GM21423 (cell line): ENCODE measurements at regions not wholly inside any gene's neighbourhood (a gene's known extent, or its start where the extent isn't known, plus 50 kb on each side); places are given as distances from the start of the nearest gene placed in this dataset.
"Not testable (repeated sequence)": the region's sequence is repeated elsewhere in the genome, so short reads cannot be mapped to it uniquely, and the experiment has no call there.

Experiments used
- ATAC-seq: cut with Tn5 transposase; IDR thresholded peaks from one replicate; pipeline ENCODE4 v1.9.1; 2021; ENCODE audit warnings: mild to moderate bottlenecking, moderate library complexity; ENCODE audit not compliant: unreplicated experiment

DNA sequence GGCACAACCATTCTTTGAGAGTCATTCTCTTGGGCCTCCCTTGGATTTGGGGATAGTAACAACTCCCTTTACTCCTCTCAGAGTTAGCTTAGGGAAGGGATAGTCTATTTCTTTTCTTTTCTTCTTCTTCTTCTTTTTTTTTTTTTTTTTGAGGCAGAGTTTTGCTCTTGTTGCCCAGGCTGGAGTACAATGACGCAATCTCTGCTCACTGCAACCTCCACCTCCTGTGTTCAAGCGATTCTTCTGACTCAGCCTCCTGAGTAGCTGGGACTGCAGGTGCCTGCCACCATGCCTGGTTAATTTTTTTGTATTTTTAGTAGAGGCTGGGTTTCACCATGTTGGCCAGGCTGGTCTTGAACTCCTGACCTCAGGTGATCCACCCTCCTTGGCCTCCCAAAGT is 465.8 kb downstream of the PLCL1 start:
- not testable (repeated sequence) for ATAC-seq

DNA sequence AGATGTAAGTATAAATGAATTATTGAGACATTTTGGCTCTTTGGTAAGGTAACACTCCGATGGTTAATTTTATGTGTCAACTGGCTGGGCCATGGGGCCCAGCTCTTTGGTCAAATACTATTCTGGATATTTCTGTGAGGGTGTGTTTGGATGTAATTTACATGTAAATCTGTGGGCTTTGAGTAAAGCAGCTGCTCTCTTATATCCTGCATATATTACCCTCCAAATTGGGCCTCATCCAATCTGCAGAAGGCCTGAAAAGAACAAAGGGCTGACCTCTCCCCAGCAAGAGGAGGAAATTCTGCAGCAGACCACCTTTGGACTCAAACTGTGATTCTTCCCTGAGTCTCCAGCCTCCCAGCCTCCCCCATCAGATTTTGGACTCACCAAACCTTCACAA is 464.1 kb downstream of the PLCL1 start:
- ATAC-seq: no peak

DNA sequence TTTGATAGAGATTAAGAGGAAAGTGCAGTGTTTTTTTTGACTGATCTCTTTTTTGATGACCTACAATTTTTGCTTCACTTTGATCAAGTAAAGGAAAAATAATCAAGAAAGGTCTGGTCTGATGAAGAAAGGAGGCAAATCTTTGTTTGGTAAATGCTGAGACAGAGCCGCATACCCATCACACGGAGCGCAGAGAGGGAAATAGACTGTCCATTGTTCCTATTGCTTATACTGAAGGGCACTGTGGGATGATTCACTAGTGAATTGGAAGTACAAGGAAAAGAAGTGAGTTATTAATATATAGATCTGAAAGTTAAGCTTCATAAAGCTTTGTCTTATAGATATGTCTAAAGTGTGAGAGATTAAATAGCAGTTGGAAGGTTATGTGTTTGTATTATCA is 455.1 kb downstream of the PLCL1 start:
- ATAC-seq: no peak

DNA sequence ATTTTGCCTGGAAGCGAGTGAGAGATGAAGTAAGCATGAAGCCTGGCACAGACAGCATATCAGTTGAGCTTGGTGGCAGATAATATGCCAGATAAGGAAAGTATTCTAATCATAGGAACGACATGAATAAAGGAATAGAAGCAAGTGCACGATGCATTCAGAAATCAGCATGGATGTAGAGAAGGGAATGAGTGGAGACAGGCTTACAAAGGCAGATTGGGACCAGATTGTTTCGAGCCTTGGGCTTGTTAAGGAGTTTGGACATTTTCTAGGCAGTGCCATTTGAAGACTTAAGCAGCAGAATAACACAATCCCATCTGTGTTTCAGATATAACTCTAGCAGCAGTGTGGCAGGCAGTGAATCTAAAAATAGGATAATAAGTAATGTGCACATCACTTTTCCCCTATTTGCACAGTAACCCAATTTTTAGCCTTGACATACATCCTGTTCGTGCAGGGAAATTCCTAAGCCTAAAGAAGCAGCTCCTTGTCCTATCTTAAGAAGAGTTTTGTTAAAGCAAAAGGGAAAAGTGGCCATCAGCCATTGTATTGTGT is 450.2 kb downstream of the PLCL1 start:
- no peak for ATAC-seq

DNA sequence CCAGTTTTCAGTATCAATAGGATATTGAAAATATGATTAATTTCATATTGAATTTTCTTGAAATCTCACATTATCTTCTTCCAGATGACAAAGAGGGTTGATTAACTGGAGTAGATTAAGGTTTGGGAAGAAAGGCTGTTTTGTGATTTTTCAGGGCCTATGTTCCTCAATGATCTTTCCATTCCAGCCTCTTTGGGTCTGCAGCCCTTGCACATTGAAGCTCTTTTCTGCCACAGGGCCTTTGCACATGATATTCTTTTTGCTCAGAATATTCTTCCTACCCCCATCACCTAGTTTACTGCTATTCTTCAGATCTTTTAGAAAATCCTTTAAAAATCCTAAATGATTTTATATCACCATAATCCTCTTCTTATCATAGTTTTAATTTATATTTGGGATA is 449.6 kb downstream of the PLCL1 start:
- ATAC-seq: no peak

DNA sequence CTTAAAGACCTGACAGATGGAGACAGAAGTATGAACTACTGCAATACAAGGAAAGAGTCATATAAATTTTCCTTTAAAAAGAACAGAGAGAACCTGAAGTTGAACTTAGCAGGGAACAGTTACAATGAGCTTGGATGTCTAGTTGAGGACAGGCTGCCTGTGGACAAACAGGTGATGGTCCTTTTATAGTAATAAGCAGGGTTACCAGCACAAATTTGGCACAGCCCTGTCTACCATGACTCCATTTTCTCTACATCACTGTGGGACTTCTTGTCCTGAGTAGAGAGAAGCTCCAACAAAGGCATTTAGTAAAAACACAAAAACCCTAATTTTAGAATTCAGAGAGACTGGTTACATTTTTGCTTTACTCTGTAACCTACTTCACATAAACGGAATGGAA is 448.1 kb downstream of the PLCL1 start:
- ATAC-seq: no peak

DNA sequence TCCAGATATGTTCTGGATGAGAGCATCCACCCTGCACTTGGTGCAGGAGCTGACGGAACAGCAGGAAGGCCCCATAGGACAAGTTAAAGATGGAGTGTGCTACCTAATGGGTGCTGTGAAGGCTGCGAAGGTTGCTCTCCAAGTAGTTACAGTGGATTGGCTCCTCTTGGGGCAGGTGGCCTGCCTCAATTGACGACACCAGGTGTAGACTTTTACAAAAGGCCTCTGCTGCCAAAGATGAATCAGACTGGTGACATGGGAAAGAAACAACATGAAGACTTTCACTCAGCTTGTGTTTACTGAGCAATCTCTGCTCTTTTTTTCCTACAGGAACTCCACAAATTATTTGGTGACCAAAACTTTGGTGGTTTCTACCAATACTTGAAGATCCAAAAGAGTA is 437.7 kb downstream of the PLCL1 start:
- ATAC-seq: no peak

DNA sequence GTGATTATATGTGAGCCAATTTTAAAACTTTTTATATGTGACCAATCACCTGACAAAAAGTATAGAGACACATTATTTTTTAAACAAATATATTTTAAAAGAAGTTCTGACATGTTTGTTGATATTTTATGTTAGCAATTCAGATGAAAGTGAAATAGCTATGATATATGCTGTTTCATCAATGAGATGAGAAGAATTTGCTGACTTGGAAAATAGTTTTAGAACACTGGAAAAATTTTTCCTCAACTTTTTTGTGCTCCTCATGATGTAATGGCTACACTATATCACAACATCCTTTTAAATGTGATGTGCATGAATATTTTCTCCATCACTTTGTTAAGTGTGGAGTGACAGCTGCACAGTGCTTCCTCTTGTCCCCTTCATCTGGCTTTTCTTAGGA is 434.0 kb downstream of the PLCL1 start:
- ATAC-seq: no peak

DNA sequence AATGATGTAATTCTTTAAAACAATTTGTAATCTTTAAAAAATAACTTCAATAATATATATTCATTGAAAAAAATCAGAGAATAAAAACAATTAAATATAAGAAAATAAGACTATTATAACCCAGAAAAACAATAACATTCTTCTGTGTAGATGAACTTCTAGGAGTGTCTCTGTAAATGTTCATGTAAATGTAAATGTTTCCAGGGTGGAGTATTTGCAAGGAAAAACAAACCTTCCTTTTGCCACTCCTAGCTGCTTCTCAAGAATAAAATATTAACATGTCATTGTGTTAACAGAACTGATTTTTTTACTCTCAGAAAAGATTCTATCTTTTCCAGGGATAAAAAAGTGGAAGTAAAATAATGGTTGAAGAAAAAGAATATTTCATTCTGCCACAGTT is 431.9 kb downstream of the PLCL1 start:
- no peak for ATAC-seq

DNA sequence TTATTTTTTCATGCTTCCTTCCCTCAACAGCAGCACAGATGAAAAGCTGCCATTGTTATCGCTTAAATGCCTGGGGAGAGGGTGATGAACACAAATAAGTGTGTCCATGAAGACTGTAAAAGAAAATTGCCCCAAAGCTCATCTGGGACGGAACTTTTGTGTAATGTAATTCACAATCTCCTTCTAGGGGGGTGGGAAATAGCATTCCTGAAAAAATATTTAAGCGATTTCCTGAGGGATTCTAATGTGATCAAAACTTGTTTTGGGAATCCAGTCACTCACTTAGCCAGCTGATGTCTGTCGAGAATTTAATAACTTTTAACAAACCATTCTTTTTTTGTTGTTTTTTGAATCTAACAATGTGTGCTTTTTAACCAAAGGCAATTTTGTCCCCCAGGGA is 427.9 kb downstream of the PLCL1 start:
- no peak for ATAC-seq

DNA sequence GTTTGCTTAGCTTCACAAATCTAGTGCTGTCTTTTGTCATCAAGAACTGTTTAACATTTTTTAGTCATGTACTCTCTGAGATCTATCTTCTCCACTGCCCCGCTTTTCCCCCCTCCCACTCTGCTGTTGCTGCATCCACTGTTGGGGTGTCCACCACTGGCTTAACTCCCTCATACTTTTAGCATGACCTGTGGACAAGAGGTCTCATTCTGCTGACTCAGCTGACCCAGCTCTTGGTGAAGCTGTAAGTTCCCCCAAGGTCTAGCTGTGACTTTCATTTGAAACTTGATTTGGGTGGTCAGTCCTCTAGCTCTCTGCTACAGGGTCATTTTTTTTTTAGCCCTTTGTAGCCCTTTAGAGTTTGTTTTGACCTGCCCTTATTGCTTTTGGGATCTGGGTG is 427.2 kb downstream of the PLCL1 start:
- no peak for ATAC-seq

DNA sequence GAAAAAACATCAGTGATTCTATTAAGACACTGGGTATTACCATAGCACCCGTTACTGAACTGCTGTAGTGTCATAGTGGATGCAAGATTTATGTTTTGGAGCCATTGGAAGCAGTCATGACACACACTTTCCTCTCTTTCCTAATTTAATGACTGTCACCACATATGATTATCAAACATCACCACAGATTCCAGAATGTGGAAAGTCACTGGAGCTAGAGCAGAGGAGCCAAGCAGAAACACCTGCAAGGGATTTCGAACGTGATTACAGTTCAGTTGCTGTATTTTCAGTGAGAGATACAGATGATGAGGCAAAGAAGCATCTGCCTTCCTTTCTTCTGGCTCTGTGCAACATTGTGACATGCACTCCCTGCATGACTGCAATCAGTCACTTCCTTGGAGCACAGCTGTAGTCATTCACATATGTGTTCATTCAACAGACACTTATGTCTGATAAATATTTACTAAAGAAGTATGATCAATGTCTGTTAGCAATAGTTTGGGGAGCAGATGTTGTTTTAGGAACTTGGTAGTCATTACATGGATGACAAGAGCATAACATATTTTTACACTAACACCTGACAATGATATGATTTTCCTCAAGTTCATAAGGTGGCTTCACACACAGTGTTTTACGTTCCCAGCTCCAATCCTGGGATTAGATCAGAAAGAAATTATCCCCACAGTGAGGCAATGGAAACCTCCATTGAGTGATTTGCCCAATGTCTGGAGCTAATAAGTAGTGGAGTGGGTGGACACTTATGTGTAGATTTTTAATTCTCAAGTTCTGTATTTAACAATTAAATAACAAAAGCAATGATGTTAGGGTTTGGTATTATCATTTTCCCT is 416.6 kb downstream of the PLCL1 start:
- ATAC-seq: no peak

DNA sequence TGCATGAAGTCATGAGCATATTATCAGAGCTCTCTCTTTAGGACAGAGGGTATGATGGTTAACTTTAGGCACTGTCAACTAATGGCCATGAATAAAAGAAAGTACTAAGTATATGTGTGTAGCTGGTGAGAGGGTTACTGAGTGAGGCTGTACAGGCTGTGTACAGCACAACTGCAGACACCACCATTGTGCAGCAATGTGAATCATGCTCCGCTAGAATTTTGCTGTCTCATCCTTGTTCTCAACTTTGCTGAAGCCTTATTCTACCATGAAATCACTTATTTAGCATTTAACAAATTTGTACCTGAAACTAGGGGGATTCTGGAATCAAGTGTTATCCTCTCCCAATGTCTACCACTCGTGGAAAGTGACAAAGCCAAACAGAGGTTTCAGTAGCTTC is 414.9 kb downstream of the PLCL1 start:
- no peak for ATAC-seq

DNA sequence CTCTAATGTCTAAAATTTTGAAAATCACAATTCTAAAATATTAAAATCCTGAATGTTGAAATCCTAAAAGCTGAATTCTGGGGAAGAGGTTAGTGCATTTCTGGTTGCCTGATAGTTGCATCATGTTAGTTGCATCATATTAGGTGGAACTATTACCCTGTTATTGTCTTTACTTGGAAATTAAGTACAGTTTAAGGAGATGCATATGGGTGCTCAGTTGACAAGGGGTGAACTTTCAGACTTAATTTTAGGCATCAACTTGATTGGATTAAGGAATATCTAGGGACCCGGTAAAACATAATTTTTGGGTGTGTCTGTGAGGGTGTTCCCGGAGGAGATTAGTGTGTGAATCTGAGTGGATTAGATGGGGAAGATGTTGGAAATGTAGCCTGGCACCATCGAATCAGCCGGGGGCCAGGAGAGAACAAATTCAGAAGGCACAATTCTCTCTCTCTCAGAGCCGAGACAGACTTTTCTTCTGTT is 409.8 kb downstream of the PLCL1 start:
- no peak for ATAC-seq

DNA sequence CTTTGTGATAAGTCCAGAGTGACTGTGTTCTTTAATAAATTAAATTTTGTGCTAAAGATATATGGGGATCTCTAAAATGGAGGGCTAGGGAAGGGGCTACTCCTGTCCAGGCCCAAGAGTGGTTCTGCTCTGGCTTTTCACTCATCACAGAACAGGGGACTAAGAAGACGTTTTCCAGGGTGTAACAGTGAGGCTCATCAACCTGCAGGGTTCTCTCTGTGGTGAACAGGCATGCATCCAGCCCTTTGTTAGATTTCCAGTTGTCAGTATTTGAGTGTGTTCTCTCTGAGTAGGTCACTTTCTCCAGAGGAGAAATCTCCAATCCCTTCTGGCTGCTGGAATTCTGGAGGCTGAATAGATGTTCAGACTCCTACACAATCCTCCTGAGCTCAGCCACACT is 408.9 kb downstream of the PLCL1 start:
- ATAC-seq: no peak

DNA sequence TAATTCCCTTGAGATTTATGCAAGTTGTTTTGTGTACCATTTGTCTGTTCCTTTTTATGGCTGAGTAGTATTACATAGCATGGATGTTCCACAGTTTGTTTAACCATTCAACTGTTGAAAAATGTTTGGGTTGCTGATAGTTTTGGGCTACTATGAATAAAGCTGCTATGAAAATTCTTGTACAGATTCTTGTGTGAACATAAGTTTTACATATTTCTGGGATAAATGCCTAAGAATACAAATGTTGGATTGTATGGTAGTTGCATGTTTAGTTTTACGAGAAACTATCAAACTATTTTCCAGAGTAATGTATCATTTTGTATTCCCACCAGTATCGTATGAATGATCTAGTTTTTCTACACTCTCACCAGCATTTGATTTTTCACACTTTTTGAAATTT is 407.3 kb downstream of the PLCL1 start:
- no peak for ATAC-seq

DNA sequence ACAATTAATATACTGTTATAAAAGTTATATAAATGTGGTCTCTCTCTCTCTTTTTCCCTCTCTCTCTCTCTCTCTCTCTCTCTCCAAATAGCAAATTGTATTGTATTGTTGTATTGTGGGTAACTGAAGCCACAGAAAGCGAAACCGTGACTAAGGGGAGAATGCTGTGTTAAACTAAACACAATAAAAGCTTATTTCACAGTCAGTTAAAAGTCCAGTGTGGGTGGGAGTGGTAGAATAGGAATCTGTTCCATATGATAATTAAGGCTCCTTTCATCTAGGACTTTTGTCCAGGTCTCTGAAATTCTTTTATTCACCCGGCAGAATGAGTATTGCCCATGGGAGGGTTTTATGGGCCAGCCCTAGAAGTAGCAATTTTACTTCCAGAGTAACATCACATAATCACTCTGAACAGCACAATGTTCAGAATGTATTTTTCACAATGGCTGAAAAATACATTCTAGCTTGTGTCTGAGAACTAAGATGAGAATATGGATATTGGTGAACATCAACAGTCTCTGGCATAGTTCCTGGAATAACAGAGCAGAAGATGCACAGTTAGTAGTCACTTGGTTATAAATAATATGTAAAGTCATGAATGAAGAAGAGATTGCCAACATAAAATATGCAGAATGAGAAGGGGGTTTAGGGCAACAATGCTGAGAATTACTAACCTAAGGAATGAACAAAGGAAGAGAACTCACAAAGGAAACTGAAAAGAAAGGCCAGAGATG is 399.1 kb downstream of the PLCL1 start:
- ATAC-seq: no peak
